T-cell (primary cell): ENCODE measurements at regions not wholly inside any gene's neighbourhood (a gene's known extent, or its start where the extent isn't known, plus 50 kb on each side); places are given as distances from the start of the nearest gene placed in this dataset.
"Not testable (repeated sequence)": the region's sequence is repeated elsewhere in the genome, so short reads cannot be mapped to it uniquely, and the experiment has no call there.

Experiments used
- ATAC-seq, 4 experiments: fragments of 200-7000 bp in 3 of 4; fragments of 150-1000 bp in 1 of 4; cut with Tn5 transposase; replicated peaks in 1 of 4; 1 replicate in 3 of 4; 2 replicates in 1 of 4; pipeline ENCODE4 v1.10.0; 2021; ENCODE audit warnings: moderate library complexity in 3 of 4, mild to moderate bottlenecking in 2 of 4, moderate number of reproducible peaks in 1 of 4
- CTCF ChIA-PET, 2 donors: fragments of 300-600 bp; sonication (Branson Sonifier 250); formaldehyde crosslinking; loops; one replicate each; lab custom pipeline; 2022; ENCODE audit warnings: antibody characterized with exemption in 2 of 2; lab: Charles Lee
- POLR2A ChIA-PET, 2 donors: fragments of 300-600 bp; sonication (Branson Sonifier 250); formaldehyde crosslinking; loops; one replicate each; lab custom pipeline; 2022; ENCODE audit warnings: antibody characterized with exemption in 2 of 2; lab: Charles Lee
- DNase-seq, 35 experiments: peaks; one replicate each; pipeline versions ENCODE4 v3.0.0 to v3.0.0-alpha.2; 2013 to 2023
- H3K27ac ChIP-seq: one replicate; pipeline ENCODE4 v1.5.1; 2013; ENCODE audit warnings: low read length
- H3K27me3 ChIP-seq, 2 experiments: replicated peaks in 1 of 2; 1 replicate in 1 of 2; 2 replicates in 1 of 2; pipeline versions ENCODE4 v1.6.1 to v1.7.0; 2013; ENCODE audit warnings: low read length in 1 of 2, mixed read lengths in 1 of 2; ENCODE audit not compliant: control insufficient read depth in 2 of 2, insufficient read depth in 2 of 2; ENCODE audit errors: extremely low read depth in 1 of 2
- H3K36me3 ChIP-seq, 2 donors: 1 replicate in 1 of 2; 2 replicates in 1 of 2; pipeline versions ENCODE4 v1.6.1 to v1.7.0; 2013; ENCODE audit warnings: low read length in 1 of 2; ENCODE audit not compliant: control insufficient read depth in 2 of 2, insufficient read depth in 1 of 2; ENCODE audit errors: extremely low read depth in 1 of 2
- H3K4me1 ChIP-seq, 2 experiments: 1 replicate in 1 of 2; 2 replicates in 1 of 2; pipeline versions ENCODE4 v1.6.1 to v1.7.0; 2013; ENCODE audit warnings: low read length in 2 of 2, mixed read lengths in 1 of 2; ENCODE audit not compliant: insufficient read depth in 2 of 2, control insufficient read depth in 1 of 2; ENCODE audit errors: extremely low read depth in 1 of 2
- H3K4me3 ChIP-seq, 2 donors: 1 replicate in 1 of 2; 2 replicates in 1 of 2; pipeline versions ENCODE4 v1.5.1 to v1.7.0; 2013; ENCODE audit warnings: mild to moderate bottlenecking in 2 of 2, low read length in 1 of 2, moderate library complexity in 1 of 2; ENCODE audit not compliant: control insufficient read depth in 1 of 2; ENCODE audit errors: extremely low read depth in 1 of 2
- H3K9me3 ChIP-seq: 2 replicates; pipeline ENCODE4 v1.7.0; 2013
- H3K27ac Mint-ChIP-seq, 2 donors: one replicate each; pipeline ENCODE4 v1.8.0; 2020 to 2021; ENCODE audit warnings: mild to moderate bottlenecking in 2 of 2, mixed read lengths in 2 of 2
- H3K27me3 Mint-ChIP-seq, 2 donors: one replicate each; pipeline ENCODE4 v1.8.0; 2021 to 2022; ENCODE audit warnings: mixed read lengths in 2 of 2
- H3K36me3 Mint-ChIP-seq: one replicate; pipeline ENCODE4 v1.8.0; 2021; ENCODE audit warnings: mixed read lengths
- H3K4me1 Mint-ChIP-seq, 3 donors: one replicate each; pipeline ENCODE4 v1.8.0; 2020 to 2022; ENCODE audit warnings: mixed read lengths in 3 of 3, mild to moderate bottlenecking in 1 of 3
- H3K4me3 Mint-ChIP-seq, 3 donors: one replicate each; pipeline ENCODE4 v1.8.0; 2020 to 2022; ENCODE audit warnings: mild to moderate bottlenecking in 3 of 3, mixed read lengths in 3 of 3, moderate library complexity in 3 of 3
- H3K9me3 Mint-ChIP-seq, 3 donors: one replicate each; pipeline ENCODE4 v1.8.0; 2020 to 2022; ENCODE audit warnings: mixed read lengths in 3 of 3
- WGBS: methylation state at CpG from one replicate; pipeline ENCODE4 v1.1.5; 2013; ENCODE audit warnings: missing lambda C conversion rate; ENCODE audit not compliant: insufficient coverage; 5-methylcytosine and 5-hydroxymethylcytosine counted together

DNA sequence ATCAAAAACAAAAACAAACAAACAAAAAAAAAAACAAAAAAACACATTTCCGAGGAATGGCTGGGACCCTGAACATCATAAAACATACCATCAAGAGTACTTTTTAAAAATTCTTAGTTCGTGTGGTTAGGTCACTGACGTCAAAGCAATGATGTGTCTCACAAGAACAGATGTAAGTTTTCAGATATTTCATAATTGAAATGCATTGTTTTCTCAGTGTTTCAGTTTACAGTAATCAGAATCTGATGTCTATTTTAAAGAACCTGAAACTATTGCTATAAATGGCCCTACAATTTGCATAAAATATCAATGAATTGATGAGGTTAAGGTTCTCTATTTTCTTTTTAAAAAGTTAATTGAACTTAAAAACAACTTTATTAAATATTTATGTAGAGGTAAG lies 103.7 kb upstream of the HGF start:
- Histone ChIP-seq H3K9me3 (no peaks in the 10 kb centered on the region), H3K27me3 (no peaks in the 10 kb centered on the region), H3K27ac (no peak overlapping the region), H3K36me3 (no peaks in the 10 kb centered on the region), H3K4me3 (no peak overlapping the region), H3K4me1 (no peaks in the 10 kb centered on the region)
- H3K27me3 Mint-ChIP-seq = no peaks in the 10 kb centered on the region
- no peak overlapping the region for H3K27ac Mint-ChIP-seq
- ATAC-seq (no peak), DNase-seq (no peak)
- H3K9me3 Mint-ChIP-seq = peaks cover 8 to 15% (median 12%) of the 10 kb centered on the region in 3 donors
- ChIA-PET CTCF (no interaction called here), POLR2A (no interaction called here)
- H3K4me1 Mint-ChIP-seq = no peaks in the 10 kb centered on the region
- no peak overlapping the region for H3K4me3 Mint-ChIP-seq
- 94% methylated on average over 2 of the region's 3 CpGs for WGBS
- no peaks in the 10 kb centered on the region for H3K36me3 Mint-ChIP-seq

DNA sequence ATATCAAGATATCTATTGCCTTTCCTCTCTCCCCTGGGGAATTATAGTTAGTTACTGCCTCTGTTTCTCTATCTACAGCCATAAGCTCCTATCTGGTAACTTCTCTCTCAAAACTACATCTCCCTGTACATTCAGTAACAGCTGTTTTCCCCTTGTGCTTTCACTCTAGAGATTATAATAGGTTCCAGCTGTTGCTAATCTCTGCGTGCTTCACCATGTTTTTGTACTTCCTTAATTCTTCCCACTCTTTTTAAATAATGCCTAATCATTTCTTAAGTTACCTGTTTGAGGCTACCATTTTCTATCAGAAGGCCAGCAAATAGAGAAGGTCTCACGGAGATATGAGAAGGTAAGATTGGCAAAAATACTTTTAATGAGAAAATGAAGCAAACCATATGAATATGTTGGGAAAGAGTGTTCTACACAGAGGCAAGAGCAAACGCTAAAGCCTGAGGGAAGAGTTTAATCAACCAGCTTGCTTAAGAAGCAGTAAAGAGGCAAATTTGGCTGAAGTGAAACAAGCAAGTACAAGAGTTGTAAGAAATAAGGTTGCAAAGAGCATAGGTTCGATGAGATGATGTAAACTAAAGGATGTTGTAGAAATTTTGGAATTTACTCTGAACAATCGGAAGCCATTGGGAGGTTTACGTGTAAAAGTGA lies 101.9 kb upstream of the HGF start:
- H3K4me1 Mint-ChIP-seq = no peaks in the 10 kb centered on the region
- 82% methylated on average over 5 of the region's 6 CpGs for WGBS

DNA sequence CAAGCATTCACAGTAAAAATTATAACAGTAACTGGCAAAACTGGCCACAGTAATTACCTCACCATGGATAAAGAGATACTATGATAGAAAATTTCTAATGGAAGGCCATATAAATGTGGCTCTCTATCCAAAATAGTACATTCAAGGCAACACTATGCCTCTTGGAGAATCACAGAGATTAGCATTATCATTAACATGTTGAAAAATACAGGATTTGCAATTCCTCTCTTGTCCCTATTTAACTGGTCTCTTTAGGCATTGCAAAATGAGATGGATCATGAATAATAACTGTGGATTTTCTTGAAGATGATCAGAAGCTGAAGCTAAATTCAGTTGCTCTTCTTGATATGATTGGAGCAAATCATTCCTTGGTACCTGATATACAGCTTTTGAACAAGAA lies 100.8 kb upstream of the HGF start:
- no peaks in the 10 kb centered on the region for H3K4me1 ChIP-seq
- POLR2A ChIA-PET = no interaction called here
- CTCF ChIA-PET = no interaction called here
- no peak overlapping the region for H3K4me3 Mint-ChIP-seq
- H3K4me1 Mint-ChIP-seq = no peaks in the 10 kb centered on the region
- no peaks in the 10 kb centered on the region for H3K27me3 Mint-ChIP-seq
- no peaks in the 10 kb centered on the region for H3K9me3 ChIP-seq
- H3K9me3 Mint-ChIP-seq = peaks cover 14 to 17% (median 15%) of the 10 kb centered on the region in 3 donors
- no peak overlapping the region for H3K4me3 ChIP-seq
- no peak for DNase-seq
- H3K27ac ChIP-seq = no peak overlapping the region
- no peaks in the 10 kb centered on the region for H3K36me3 Mint-ChIP-seq
- H3K27me3 ChIP-seq = no peaks in the 10 kb centered on the region
- H3K27ac Mint-ChIP-seq = no peak overlapping the region
- no peaks in the 10 kb centered on the region for H3K36me3 ChIP-seq
- ATAC-seq = no peak

More for the DNA sequence above, 101.9 kb upstream of the HGF start:
- Histone ChIP-seq H3K4me1 (no peaks in the 10 kb centered on the region), H3K4me3 (no peak overlapping the region), H3K27ac (no peak overlapping the region), H3K36me3 (no peaks in the 10 kb centered on the region), H3K9me3 (no peaks in the 10 kb centered on the region), H3K27me3 (no peaks in the 10 kb centered on the region)
- no peak overlapping the region for H3K4me3 Mint-ChIP-seq
- DNase-seq (no peak), ATAC-seq (no peak)
- CTCF ChIA-PET = no interaction called here
- POLR2A ChIA-PET = no interaction called here
- no peak overlapping the region for H3K27ac Mint-ChIP-seq
- H3K36me3 Mint-ChIP-seq = no peaks in the 10 kb centered on the region
- H3K27me3 Mint-ChIP-seq = no peaks in the 10 kb centered on the region
- peaks cover 11 to 16% (median 15%) of the 10 kb centered on the region in 3 donors for H3K9me3 Mint-ChIP-seq

DNA sequence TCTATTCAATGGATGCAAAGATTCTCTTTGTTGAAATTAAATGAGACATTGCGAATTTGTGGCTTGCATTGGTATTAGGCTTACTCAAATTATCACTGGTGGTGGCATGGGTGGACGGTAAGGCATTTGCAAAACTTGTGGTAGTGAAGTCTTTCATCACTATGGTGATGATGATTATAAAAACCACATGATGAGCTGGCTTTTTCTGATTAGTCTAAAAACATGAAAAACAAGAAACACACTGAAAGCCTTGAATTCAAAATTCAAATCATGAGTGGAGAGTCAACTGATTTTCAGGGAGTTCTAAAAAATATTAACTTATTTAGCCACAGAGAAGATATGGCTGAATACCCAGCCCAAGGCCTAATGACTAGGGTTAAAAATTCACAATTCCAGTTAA lies 99.8 kb upstream of the HGF start:
- CTCF ChIA-PET = interaction anchor here in 1 of 2 donors (0.6 kb wide), 1 partner anchor 15 kb away, joined by 4 read pairs; no protein-coding TSS in a partner anchor
- no peaks in the 10 kb centered on the region for H3K36me3 ChIP-seq
- Mint-ChIP-seq H3K4me1 (no peaks in the 10 kb centered on the region), H3K4me3 (no peak overlapping the region), H3K9me3 (peaks cover 15 to 20% (median 15%) of the 10 kb centered on the region in 3 donors), H3K27ac (no peak overlapping the region), H3K27me3 (no peaks in the 10 kb centered on the region), H3K36me3 (no peaks in the 10 kb centered on the region)
- H3K27me3 ChIP-seq = no peaks in the 10 kb centered on the region
- no peaks in the 10 kb centered on the region for H3K9me3 ChIP-seq
- H3K27ac ChIP-seq = no peak overlapping the region
- no peak for DNase-seq
- WGBS = 82% methylated on average over 2 of the region's 2 CpGs
- POLR2A ChIA-PET = no interaction called here
- no peak for ATAC-seq
- no peaks in the 10 kb centered on the region for H3K4me1 ChIP-seq
- H3K4me3 ChIP-seq = no peak overlapping the region

DNA sequence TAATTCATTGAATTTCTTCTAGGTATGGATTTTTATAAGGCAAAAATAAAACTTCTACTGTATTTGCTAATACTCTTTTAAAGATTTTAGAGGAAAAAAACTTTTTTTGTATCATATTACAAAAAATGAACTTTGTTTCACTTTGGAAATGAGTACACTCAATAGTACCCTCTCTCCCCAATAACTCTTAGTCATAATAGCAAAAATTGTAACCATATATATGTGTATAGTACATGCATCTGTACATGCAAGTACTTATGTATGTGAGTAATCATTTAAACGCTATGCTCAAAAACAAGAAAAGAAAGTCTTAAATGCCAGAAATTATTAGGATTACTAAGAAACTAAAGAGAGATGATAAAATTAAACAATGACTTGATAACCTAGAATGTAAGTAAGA lies 95.9 kb upstream of the HGF start:
- ChIA-PET POLR2A (no interaction called here), CTCF (no interaction called here)
- H3K4me1 Mint-ChIP-seq = no peaks in the 10 kb centered on the region
- no peaks in the 10 kb centered on the region for H3K4me1 ChIP-seq
- no peaks in the 10 kb centered on the region for H3K36me3 Mint-ChIP-seq
- H3K27ac ChIP-seq = no peak overlapping the region
- no peak overlapping the region for H3K4me3 ChIP-seq
- no peaks in the 10 kb centered on the region for H3K27me3 ChIP-seq
- DNase-seq = no peak
- H3K36me3 ChIP-seq = no peaks in the 10 kb centered on the region
- H3K9me3 Mint-ChIP-seq = peaks cover 7 to 23% (median 15%) of the 10 kb centered on the region in 3 donors
- no peaks in the 10 kb centered on the region for H3K27me3 Mint-ChIP-seq
- no peak overlapping the region for H3K27ac Mint-ChIP-seq
- no peak overlapping the region for H3K4me3 Mint-ChIP-seq
- no CpG with 5 or more reads among the region's 1 CpG for WGBS
- H3K9me3 ChIP-seq = no peaks in the 10 kb centered on the region
- no peak for ATAC-seq

DNA sequence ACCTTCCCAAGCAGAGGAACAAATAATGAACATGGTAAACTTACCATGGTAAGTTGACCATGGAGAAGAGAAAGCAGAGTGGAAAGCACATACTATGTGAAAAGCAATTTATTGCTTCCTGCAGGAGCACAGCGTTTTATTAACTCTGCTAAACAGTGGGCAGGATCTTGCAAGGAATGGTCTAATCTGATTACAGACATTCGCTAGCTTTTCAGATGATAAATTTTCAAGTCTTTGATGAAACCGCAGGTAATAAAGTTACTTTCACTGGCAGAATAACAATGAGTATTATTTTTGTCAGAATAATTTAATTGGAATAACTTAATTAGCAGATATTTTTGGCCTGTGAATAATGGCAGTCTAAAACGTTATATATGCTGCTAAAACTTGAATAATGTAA lies 89.6 kb upstream of the HGF start:
- Histone ChIP-seq H3K4me3 (no peak overlapping the region), H3K27ac (no peak overlapping the region), H3K27me3 (no peaks in the 10 kb centered on the region), H3K9me3 (no peaks in the 10 kb centered on the region), H3K4me1 (no peaks in the 10 kb centered on the region), H3K36me3 (no peaks in the 10 kb centered on the region)
- Mint-ChIP-seq H3K36me3 (no peaks in the 10 kb centered on the region), H3K9me3 (peaks cover 0 to 12% (median 2%) of the 10 kb centered on the region in 3 donors), H3K27ac (no peak overlapping the region), H3K27me3 (no peaks in the 10 kb centered on the region), H3K4me3 (no peak overlapping the region), H3K4me1 (no peaks in the 10 kb centered on the region)
- ATAC-seq (no peak), DNase-seq (no peak)
- POLR2A ChIA-PET = no interaction called here
- CTCF ChIA-PET = no interaction called here
- 40% methylated on average over 1 of the region's 4 CpGs for WGBS

DNA sequence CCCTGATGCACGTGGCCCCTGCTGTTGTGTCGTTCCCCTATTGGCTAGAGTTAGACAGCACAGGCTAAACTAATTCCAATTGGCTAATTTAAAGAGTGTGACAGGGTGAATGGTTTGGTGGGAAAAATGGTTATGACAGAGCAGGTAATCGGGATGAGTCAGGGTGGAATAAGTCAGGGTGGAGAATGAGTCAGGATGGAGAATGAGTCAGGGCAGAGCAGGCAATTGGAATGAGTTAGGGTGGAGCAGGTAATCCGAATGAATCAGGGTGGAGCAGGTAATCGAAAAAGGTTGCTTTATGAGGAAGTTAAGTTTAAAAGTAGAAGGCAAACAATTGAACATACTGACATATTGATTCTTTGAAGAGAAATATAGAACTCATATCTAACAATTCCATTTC lies 89.0 kb upstream of the HGF start:
- POLR2A ChIA-PET, H3K4me3 ChIP-seq, H3K36me3 ChIP-seq, H3K4me3 Mint-ChIP-seq, H3K27ac Mint-ChIP-seq, H3K27me3 ChIP-seq, H3K36me3 Mint-ChIP-seq, DNase-seq, H3K4me1 Mint-ChIP-seq, ATAC-seq, H3K9me3 ChIP-seq, H3K4me1 ChIP-seq, CTCF ChIA-PET, H3K27me3 Mint-ChIP-seq, H3K27ac ChIP-seq: not testable (repeated sequence)
- H3K9me3 Mint-ChIP-seq = peaks cover 0 to 16% (median 2%) of the 10 kb centered on the region in 3 donors
- WGBS = 89% methylated on average over 3 of the region's 5 CpGs
